Activated gamma-delta T cell treated with anti-CD3 and anti-CD28 coated beads, Interleukin-2, amount 50 U/mL, for 16 hours (primary cell): ENCODE measurements at regions not wholly inside any gene's neighbourhood (a gene's known extent, or its start where the extent isn't known, plus 50 kb on each side); places are given as distances from the start of the nearest gene placed in this dataset.

Source experiments
- DNase-seq: peaks from one replicate; pipeline ENCODE4 v3.0.0-alpha.2; 2020; ENCODE audit warnings: low read depth

GRCh38 chr2:238963161-238963970 lies 115.5 kb downstream of the TWIST2 start:
- no peak for DNase-seq

GRCh38 chr2:238963971-238964328 lies 116.1 kb downstream of the TWIST2 start:
- DNase-seq: no peak

- DNase-seq: no peak
Observed at GRCh38 chr2:238964544-238965067, 116.7 kb downstream of the TWIST2 start.

GRCh38 chr2:238965371-238966071 lies 117.6 kb downstream of the TWIST2 start:
- no peak for DNase-seq

GRCh38 chr2:238966072-238966937 lies 118.4 kb downstream of the TWIST2 start:
- DNase-seq: no peak

GRCh38 chr2:238967031-238967977 lies 119.4 kb downstream of the TWIST2 start:
- DNase-seq: no peak

- no peak for DNase-seq
Observed at GRCh38 chr2:238967978-238968360, 120.1 kb downstream of the TWIST2 start.

GRCh38 chr2:238968616-238969384 lies 120.9 kb downstream of the TWIST2 start:
- no peak for DNase-seq

- no peak for DNase-seq
Observed at GRCh38 chr2:238969857-238970256, 122.0 kb downstream of the TWIST2 start.

- peak; percentile 19 for DNase-seq
Observed at GRCh38 chr2:238970553-238971081, 122.7 kb downstream of the TWIST2 start.

GRCh38 chr2:238971318-238972145 lies 123.6 kb downstream of the TWIST2 start:
- no peak for DNase-seq

- no peak for DNase-seq
Observed at GRCh38 chr2:238972146-238972445, 124.2 kb downstream of the TWIST2 start.

GRCh38 chr2:238973038-238973739 lies 125.3 kb downstream of the TWIST2 start:
- DNase-seq: no peak

GRCh38 chr2:238974081-238974480 lies 126.2 kb downstream of the TWIST2 start:
- no peak for DNase-seq

- DNase-seq: no peak
Observed at GRCh38 chr2:238974501-238975166, 126.7 kb downstream of the TWIST2 start.

GRCh38 chr2:238975408-238975807 lies 127.5 kb downstream of the TWIST2 start:
- DNase-seq: no peak

GRCh38 chr2:238978497-238978896 lies 130.6 kb downstream of the TWIST2 start:
- DNase-seq: no peak

GRCh38 chr2:238979636-238980035 lies 131.8 kb downstream of the TWIST2 start:
- DNase-seq: no peak
